Frontal cortex (tissue), 3 donors: ENCODE measurements at regions not wholly inside any gene's neighbourhood (a gene's known extent, or its start where the extent isn't known, plus 50 kb on each side); places are given as distances from the start of the nearest gene placed in this dataset.

Experiments
- DNase-seq, 2 donors: peaks; one replicate each; pipeline ENCODE4 v3.0.0; 2012; ENCODE audit warnings: low spot score in 2 of 2
- FAIRE-seq: peaks from 2 replicates; lab custom pipeline; 2012; peaks lifted over from hg19 to GRCh38; lab: Jason Lieb, UNC
- donor health status: control.
- donor health status: control.
- donor health status: control.

GRCh38 chr2:173419506-173419905 lies 64.8 kb downstream of the CDCA7 start:
- no peak for FAIRE-seq

GRCh38 chr2:173424886-173425285 lies 70.2 kb downstream of the CDCA7 start:
- DNase-seq = no peak
- FAIRE-seq = no peak

More at GRCh38 chr2:173419506-173419905, 64.8 kb downstream of the CDCA7 start:
- DNase-seq = no peak

- DNase-seq (no peak), FAIRE-seq (no peak)
Observed at GRCh38 chr2:173427887-173428668, 73.4 kb downstream of the CDCA7 start.

GRCh38 chr2:173431191-173431590 lies 76.5 kb downstream of the CDCA7 start:
- FAIRE-seq (no peak), DNase-seq (no peak)

- FAIRE-seq = no peak
- DNase-seq = no peak
Observed at GRCh38 chr2:173432049-173432754, 77.5 kb downstream of the CDCA7 start.

GRCh38 chr2:173434762-173435569 lies 80.3 kb downstream of the CDCA7 start:
- FAIRE-seq = no peak
- no peak for DNase-seq

- no peak for FAIRE-seq
- no peak for DNase-seq
Observed at GRCh38 chr2:173435574-173435973, 80.9 kb downstream of the CDCA7 start.

- FAIRE-seq = no peak
- no peak for DNase-seq
Observed at GRCh38 chr2:173436088-173436487, 81.4 kb downstream of the CDCA7 start.

- DNase-seq = no peak
- no peak for FAIRE-seq
Observed at GRCh38 chr2:173441222-173441621, 86.5 kb downstream of the CDCA7 start.

GRCh38 chr2:173442542-173442941 lies 87.9 kb downstream of the CDCA7 start:
- FAIRE-seq = no peak

GRCh38 chr2:173446722-173447121 lies 92.0 kb downstream of the CDCA7 start:
- FAIRE-seq = no peak
- DNase-seq = no peak

More at GRCh38 chr2:173442542-173442941, 87.9 kb downstream of the CDCA7 start:
- DNase-seq = no peak

GRCh38 chr2:173448938-173449471 lies 94.3 kb downstream of the CDCA7 start:
- DNase-seq (no peak), FAIRE-seq (no peak)

GRCh38 chr2:173451118-173451517 lies 96.4 kb downstream of the CDCA7 start:
- FAIRE-seq = no peak
- no peak for DNase-seq

GRCh38 chr2:173451941-173452340 lies 97.3 kb downstream of the CDCA7 start:
- FAIRE-seq (no peak), DNase-seq (no peak)

- DNase-seq (no peak), FAIRE-seq (no peak)
Observed at GRCh38 chr2:173452416-173452815, 97.7 kb downstream of the CDCA7 start.

GRCh38 chr2:173456960-173457359 lies 102.3 kb downstream of the CDCA7 start:
- no peak for DNase-seq
- FAIRE-seq = no peak

- FAIRE-seq (no peak), DNase-seq (no peak)
Observed at GRCh38 chr2:173457366-173457765, 102.7 kb downstream of the CDCA7 start.

GRCh38 chr2:173458991-173459780 lies 104.5 kb downstream of the CDCA7 start:
- no peak for FAIRE-seq

More at GRCh38 chr2:173458991-173459780, 104.5 kb downstream of the CDCA7 start:
- DNase-seq = no peak
